Umbilical cord (tissue), 1 donor: ENCODE measurements at regions not wholly inside any gene's neighbourhood (a gene's known extent, or its start where the extent isn't known, plus 50 kb on each side); places are given as distances from the start of the nearest gene placed in this dataset.

Source experiments
- DNase-seq: peaks from one replicate; pipeline ENCODE4 v3.0.0-alpha.2; 2015; ENCODE audit warnings: low spot score

DNA sequence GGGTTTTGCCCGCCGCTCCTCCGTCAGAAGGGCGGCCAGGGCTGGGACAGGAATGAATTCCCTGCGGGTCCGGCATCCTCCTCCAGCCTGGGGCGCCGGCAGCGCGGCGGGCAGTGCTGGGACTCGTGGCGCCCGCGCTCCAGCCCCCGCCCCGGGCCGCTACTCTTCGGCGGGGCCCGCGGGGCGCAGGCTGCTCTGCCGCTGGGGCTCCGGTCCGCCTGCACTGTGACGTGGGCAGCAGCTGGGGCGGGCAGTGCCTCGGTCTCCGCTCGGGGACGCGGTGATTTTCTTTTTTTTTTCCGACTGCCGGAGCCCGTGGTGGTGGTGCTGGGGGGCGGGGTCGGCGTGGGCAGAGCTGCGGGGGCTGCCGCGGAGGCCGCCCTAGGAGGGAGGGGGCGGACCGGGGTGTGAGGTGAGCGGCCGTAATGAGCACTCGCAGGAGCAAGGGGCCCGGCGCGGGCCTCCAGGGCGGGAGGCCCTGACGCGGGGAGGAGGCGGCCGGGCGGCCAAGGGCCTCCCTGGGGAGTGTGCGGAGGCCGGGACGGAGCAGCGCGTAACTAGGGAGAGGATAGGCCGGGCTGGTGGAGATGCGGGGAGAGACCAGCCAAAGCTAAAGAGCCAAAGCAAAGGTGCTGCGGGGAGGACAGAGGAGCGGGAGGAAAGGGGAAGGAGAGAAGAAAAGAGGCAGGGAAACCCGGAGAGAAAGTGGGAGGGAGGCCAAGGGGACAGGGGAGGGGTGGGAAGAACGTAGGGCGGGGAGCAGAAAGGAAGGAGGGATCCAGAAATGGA, 73.3 kb upstream of the ZBED5 start:
- peak; percentile 96 for DNase-seq

DNA sequence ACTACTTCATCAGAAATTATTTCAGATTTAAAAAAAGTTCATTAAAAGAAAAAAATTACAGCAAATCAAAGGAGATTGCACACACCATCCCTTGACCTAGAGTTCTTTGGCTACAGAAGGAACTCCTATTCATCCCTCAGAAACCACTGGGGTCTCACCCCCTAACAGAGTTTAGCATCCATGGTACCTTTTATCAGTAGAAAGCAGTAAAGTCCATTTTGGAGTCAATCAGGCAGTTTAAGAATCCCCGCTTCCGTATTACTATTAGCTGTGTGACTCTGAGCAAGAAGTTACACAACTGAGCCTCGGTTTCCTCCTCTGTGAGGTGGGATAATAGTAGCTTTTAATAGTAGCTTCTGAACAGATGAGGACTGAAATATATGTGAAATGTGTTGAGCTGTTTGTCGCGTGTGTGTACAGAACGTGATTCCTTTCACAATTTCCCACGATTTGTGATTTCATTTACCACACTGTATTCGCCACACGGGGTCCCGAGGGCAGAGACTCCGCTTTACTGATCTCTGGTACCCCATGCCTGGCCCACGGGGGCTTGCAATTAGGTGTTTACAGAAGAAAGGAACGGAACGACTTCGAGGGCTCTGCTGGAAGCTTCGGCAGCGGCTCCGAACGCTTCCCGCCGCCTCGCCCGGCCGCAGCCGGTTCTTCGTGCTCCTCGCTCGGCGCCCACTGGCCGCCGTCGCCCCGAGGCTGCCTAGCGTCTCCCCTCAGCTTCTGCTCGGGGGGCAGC, 72.5 kb upstream of the ZBED5 start:
- peak; percentile 55 for DNase-seq

DNA sequence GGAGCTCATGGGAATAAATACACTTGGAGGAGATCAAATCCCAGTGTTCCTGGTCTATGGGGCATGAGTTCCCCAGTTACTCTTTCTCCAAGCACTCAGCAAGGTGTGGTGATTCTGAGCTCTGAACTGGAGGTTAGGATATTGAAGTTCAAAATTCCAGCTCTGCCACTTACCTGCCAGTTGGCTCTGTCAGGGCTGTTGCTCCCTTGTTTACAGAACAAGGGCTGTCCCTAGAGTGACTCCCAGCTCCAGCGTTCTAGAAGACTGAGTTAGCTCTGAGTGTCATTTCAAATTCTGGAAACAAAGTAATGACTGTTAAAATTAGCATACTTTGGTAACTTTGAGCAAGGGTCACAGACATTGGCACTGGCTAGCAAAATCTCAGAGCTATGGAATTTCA, 69.7 kb upstream of the ZBED5 start:
- DNase-seq: no peak

DNA sequence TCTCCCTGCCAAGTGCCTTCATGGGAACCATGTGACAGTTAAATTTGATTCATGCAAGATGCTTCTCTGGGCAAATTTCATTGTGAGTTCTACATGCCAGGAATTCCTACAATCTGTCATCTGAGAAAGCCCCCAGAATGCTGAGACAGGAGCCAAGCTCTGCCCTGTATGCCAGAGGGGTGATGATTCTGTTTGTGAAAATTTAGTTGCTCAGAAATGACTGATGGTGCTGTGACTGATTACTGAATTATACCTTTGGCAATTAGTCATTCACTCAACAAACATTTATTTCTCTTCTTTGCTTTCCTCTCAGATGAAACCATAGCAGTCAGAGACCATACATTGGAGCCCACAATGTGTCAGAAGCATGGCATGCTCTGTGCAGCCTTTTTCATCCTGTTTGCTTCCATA, 69.0 kb upstream of the ZBED5 start:
- no peak for DNase-seq

DNA sequence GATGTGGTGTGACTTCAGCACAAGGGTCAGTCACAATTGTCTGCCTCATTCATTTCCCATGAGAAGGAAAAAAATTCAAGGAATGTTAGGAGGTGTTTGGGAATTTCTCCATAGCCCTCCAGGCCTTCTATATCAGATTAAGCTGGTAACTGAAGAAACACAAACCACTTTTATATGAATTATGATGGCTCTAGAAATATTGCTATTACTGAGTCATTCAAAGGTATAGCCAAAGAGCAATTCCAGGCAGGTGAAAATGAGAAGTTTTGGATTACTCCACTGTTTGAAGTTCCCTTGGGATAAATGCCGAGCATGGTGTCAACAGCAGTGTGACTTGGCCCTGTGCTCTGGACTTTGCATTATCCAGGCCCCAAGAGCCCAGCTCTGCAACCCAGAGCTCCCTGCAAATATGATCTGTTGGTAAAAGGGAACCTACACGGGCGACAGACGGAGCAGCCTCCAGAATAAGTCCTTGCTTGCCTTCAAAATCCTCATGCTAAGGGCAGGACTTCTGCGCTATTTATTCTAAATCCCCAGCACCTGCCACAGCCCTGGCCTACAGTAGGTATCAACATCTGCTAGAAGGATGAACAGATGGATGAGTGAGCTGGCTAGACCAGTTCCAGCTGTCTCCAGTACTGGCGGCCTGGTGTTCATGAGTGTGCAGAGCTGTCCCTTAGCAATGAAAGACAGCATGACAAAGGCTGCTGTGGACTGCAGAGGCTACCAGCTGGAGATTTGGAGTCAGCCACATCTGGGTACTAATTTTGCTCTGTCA, 67.5 kb upstream of the ZBED5 start:
- DNase-seq: no peak

DNA sequence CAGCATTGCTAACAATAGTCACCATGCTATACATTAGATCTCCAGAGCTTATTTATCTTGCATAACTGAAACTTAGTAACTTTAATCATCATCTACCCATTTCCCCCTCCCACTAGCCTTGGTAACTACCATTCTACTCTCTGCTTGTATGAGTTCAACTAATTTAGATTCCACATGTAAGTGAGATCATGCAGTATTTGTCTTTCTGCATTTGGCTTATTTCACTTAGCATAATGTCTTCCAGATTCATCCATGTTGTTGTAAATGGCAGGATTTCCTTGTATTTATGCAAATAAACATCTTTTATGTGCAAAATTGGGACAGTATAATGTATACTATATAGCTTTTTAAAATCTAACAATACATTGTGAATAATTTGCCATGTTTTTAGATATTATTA, 66.0 kb upstream of the ZBED5 start:
- DNase-seq: no peak

DNA sequence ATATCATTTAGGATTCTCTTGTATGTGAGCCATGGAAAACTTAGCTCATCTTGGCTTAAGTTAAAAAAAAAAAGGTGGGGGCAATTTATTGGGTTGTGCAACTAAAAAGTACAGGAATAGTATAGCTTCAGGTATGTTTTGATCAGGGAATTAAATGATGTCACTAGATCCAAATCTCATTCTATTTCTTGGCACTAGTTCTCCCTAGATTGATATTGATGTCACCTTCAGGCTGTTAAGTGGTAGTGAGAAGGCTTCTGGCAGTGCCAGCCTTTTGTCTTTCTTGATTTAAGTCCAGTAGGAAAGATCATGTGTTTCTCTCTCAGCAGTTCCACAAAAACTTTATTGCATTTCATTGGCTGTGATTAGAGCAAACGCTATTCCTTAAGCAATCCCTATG, 65.0 kb upstream of the ZBED5 start:
- no peak for DNase-seq

DNA sequence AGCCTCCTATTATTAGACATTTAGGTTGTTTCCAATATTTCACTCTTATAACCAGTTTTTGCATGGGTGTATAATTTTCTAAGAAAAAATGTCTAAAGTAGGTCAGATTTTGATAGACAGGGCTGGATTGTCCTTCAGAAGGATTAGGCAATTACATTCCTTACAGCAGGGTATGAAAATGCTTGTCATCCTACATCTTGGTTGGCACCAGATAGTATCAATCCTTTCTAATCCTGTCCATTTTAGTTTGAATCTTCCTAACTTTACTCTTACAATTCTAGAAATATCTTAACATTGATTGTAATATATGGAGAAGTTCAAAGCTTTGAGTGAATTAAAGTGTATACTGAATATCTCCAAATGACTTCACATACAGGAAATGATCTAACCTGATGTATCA, 63.0 kb upstream of the ZBED5 start:
- DNase-seq: no peak

DNA sequence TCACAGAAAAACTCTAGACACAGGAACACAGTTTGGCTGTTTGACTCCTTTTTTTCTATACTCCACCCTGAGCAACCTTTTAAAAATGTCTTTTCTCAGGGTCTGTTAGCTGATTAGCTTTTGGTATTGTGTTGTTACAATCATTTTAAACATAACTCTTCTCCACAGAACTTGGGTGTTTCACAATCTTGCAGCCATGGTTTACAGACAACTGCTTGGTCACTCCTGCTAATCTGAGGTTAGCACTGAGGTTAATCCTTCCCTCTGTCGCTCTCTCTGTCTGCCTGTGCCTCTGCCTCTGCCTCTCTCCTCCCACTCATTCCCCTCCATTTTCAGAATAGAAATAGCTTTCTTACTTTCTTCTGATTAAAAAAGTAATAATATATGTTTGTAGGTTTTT, 62.4 kb upstream of the ZBED5 start:
- DNase-seq: no peak

DNA sequence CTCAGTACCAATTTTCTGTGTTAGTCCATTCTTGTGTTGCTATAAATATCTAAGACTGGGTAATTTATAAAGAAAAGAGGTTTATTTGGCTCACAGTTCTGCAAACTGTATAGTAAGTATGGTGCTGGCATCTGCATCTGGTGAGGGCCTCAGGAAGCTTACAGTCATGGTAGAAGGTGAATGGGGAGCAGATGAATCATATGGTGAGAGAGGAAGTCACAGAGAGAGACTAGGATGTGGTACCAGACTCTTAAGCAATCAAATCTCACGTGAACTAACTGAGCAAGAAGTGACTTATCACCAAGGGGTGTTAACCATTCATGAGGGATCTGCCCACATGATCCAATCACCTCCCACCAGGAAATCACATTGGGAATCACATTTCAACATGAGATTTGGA, 60.8 kb upstream of the ZBED5 start:
- no peak for DNase-seq

DNA sequence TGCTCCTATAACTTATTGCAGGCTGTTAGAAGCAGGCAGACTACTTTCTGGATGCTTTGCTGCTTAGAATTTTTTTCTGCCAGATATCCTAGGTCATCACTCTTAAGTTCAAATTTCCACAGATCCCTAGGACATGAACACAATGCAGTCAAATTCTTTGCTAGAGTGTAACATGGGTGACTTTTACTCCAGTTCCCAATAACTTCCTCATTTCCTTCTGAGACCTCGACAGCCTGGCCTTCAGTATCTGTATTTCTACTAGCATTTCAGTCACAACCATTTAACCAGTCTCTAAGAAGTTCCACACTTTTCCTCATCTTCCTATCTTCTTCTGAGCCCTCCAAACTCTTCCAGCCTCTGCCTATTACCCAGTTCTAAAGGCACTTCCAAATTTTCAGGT, 60.4 kb upstream of the ZBED5 start:
- no peak for DNase-seq

DNA sequence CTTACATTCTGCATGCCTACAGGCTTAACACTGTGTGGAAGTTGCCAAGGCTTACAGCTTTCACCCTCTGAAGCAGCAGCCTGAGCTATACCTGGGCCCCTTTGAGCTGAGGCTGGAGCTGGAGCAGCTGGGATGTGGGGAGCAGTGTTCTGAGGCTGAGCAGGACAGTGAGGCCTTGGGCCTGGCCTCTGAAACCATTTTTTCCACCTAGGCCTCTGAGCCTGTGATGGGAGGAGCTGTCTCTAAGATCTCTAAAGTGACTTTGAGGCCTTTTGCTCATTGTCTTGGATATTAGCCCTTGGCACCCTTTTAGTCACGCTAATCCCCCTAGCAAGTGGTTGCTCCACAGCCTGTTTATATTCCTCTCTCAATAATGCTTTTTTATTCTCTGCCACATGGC, 59.9 kb upstream of the ZBED5 start:
- DNase-seq: no peak

DNA sequence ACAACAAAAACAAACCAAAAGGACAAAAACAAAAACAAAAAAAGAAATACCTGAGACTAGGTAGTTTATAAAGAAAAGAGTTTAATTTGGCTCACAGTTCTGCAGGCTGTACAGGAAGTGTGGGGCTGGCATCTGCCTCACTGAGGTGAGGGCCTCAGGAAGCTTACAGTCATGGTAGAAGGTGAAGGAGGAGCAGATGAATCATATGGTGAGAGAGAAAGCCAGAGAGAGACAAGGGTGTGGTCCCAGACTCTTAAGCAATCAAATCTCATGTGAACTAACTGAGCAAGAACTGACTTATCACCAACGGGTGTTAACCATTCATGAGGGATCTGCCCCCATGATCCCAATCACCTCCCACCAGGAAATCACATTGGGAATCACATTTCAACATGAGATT, 58.8 kb upstream of the ZBED5 start:
- no peak for DNase-seq

DNA sequence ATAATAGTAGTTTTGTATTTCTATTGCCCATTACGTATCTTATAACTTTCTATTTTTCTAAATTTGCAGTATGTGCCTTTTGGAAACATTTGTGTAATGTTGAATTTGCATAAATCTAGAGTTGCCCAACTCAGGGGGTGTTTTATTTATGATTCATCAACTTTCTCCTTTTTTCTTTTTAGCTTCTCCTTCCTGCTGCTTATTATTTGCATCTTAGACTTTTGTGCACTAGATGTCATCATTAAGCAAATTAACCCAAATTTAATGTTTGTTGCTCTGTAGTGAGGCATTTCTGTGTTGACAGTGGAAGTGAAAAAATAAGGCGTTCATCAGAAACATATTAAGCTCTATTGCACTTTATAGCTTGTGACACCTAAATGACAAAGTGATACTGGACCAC, 56.2 kb upstream of the ZBED5 start:
- no peak for DNase-seq

DNA sequence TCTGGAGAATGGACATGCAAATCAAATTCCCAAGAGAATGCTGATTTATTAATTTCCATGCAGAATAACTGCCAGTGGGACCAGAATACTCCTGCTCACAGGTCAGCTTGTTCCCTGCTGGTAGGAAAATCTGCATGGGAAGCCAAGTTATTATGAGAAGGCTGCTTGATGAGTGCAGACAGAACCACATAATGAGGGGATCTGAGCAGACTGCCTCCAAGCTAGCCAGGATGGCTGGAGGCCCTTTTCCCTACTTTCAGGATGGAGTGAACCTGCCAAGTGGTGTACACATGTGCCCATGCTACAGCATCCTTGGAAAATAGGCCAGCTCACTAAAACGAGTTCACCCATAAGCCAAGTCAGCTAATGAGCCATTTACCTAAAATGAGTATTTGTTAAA, 55.2 kb upstream of the ZBED5 start:
- no peak for DNase-seq

DNA sequence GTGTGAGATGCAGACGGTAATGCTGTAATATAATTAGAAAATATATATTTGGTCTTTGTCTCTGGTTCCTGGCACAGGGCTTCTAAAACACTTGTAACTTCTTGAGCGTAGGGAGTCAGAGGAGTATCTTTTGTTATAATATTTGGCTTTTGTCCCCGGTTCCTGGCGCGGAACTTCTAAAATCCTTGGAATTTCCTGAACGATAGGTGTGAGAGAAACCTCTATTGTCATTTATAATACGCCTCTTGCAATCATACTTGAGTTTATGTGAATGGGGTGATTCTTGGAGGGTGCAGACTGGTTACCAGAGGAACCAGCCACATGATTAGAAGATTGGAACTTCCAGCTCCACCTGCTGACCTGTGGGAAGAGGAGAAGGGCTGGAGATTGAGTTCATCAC, 54.1 kb upstream of the ZBED5 start:
- no peak for DNase-seq

DNA sequence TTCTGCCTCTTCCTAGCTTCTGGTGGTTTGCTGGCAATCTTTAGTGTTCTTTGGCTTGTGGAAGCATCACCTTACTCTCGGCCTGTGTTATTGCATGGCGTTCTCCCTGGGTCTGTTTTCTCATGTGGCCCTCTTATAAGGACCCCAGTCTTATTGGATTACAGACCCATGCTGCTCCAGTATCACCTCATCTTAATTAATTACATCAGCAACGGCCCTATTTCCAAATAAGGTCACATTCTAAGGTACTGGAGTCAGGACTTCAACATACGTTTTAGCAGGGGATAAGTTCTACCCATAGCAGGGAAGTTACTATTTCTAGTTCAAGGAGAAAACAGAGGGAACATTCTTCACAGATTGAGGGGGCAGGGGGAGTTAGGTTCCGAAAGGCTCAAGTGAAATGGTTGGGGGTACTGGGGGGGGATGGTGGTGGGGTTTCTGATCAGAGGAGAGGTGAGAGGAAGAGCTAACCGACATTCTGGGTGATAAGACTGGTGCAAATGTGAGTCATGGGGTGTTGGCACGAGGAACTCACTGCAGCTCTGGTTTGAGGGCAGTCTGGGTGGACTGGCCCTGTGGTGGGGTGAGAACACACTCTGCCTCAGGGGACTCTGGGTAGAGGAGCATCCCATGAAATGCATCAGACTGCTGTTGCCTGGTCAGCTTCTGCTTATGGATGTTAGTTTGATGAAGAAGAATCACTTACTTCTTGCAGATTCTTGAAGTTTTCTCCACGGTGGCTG, 51.5 kb upstream of the ZBED5 start:
- DNase-seq: no peak

DNA sequence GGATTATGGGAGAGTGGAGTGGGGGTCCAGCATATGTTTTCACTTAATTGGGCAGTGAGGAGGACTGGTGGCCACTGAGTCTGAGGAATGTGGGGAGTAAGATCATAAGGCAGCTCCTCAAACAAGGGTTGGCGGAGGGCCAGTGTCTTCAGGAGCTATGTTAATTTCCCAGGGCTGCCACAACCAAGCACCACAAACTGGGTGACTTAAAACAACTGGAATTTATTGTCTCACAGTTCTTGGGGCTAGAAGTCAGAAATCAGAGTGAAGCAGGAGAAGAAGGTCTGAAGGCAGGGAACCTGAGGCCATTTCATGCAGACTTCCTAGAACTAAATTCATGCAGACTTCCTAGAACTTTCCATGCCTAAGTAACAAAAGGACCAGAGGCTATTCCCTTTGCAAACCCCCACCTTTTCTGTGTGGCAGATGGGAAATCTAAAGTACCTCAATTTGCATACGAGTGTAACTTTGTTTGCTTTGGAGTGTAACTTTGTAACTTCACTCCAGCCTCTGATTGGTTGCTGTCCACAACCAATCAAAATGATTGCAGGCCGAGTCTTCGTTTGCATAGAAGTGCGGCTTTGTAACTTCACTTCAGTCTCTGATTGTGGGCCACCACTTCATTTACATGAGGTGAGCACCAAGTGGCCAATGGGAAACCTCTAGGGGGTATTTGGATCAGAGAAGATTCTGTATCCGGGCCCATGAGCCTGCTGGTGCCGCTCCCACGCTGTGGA, 50.5 kb upstream of the ZBED5 start:
- DNase-seq: no peak
